GM19239 (cell line): ENCODE measurements at regions not wholly inside any gene's neighbourhood (a gene's known extent, or its start where the extent isn't known, plus 50 kb on each side); places are given as distances from the start of the nearest gene placed in this dataset.
"Not testable (repeated sequence)": the region's sequence is repeated elsewhere in the genome, so short reads cannot be mapped to it uniquely, and the experiment has no call there.

Experiments used
- DNase-seq: peaks from one replicate; pipeline ENCODE4 v3.0.0; 2011; ENCODE audit warnings: low spot score; ENCODE audit not compliant: insufficient read length
- FAIRE-seq: peaks from 2 replicates; lab custom pipeline; 2011; peaks lifted over from hg19 to GRCh38; lab: Jason Lieb, UNC

DNA sequence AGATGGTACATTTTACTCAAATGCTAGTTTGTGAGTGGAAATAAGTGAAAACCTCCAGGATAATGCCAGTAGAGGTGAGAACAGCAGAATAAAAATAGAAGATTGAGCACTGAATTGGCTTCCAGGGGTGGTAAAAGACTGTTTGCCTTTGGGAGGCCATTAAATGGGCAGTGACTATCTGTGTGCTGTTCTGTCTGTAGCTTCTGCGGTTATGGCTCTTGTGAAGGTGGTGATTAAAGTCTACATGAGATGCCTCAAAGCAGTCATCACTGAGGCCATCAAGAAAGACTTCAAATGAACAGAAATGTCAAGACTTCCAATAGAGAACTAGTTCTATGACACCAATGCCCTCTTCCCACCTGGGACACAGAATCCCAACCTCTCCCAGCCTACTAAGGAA is 108.8 kb downstream of the EFHB start:
- FAIRE-seq (no peak), DNase-seq (no peak)

DNA sequence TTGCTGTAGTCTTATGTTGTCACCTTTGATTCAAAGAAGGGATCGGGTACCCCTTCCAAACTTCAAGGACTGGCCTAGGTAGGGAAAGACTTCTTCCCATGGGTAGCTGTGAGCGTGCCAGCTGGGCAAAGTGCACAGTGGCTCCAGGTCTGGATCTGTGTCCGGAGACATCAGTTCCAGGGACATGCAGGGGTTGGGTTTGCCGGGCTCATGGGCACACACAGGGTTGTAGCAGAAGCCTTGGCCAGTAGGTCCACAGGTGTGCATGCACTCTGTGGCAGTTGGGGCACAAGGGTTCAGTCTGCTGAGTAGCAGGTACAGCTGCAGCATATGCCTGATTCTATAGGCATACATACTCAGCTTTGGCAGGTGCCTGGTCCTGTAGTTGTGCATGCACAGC is 111.2 kb downstream of the EFHB start:
- no peak for FAIRE-seq
- no peak for DNase-seq

DNA sequence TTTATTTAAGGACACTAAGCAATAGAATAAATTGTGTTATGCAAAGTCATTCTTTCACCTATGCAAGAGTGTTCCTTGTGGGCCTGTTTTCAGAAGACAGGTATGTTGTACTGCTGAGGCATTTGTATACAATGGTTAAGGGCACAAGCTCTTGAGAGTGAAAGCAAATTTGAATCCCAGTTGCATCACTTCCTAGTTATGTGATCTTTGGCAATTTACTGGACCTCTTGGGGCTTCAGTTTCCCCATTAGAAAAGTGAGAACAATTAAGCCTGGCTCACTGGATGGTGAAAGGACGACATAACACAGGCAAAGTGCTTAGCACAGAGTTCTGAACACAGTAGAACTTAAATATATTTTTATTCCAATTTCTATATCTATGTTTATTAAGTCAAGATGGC is 117.4 kb downstream of the EFHB start:
- FAIRE-seq (no peak), DNase-seq (no peak)

DNA sequence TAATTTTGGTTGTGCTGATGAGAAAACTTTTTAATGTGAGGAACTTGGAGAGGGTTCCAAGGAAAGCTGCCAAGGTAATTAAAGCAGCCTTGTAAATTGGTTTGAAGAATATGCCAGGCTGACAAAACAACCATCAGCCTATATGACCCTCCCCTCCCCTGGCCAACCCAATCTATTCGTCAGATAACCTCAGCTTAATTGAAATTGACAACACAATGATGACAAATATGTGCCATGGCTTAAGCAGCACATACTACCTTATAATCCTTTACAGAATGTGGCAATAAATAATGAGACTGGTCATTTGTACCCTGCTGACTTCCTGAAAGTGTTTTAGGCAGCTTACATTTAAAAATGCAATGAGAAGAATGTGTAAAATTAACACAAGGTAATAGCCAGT is 118.2 kb downstream of the EFHB start:
- DNase-seq = no peak
- FAIRE-seq = no peak

DNA sequence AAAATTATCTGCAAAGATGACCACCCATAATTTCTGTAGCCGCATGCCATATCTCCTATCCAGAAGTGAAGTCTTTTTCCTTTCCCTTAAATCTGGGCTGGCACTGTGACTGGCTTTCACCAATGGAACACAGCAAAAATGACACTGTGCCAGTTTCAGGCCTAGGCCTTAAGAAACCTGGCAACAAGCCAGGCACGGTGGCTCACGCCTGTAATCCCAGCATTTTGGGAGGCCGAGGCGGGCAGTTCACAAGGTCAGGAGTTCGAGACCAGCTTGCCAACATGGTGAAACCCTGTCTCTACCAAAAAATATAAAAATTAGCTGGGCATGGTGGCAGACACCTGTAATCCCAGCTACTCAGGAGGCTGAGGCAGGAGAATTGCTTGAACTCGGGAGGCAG is 120.3 kb downstream of the EFHB start:
- DNase-seq, FAIRE-seq: not testable (repeated sequence)

DNA sequence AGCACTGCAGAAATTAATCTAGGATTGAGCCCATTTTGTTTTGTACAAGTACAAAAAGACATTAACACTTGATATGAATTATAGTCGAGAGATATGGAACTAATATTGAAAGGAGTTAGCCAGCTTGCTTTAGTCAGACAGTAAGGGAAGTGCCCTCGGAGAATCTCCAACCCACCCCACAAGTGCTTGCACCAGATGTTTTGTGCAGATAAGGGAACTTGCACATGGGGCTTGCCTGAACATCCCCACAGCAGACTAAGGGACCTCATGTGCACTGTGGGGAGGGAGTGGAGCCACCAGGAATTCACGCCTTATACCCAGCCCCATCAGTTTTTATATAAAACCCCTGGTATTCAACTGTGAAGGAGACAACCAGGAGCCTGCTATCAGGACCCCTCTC is 122.3 kb downstream of the EFHB start:
- FAIRE-seq (no peak), DNase-seq (no peak)

DNA sequence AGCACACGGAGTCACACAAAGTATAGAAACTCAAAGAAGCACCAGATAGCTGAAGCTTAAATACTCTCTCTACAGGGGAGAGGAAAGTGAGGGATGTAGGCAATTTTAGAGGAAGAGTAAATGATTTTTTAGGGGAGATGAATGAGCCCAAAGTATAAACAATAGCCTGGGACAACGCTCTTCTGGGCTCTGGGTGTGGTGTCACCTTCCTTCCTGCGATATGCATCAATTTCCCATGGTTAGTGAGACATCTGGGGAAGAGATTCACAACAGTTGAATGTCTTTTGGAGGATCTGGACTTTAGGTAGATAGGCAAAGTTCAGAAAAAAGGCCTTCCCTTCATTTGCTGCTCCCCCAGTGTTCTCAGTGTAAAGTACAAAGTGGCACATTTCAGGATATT is 125.2 kb downstream of the EFHB start:
- FAIRE-seq (no peak), DNase-seq (no peak)

DNA sequence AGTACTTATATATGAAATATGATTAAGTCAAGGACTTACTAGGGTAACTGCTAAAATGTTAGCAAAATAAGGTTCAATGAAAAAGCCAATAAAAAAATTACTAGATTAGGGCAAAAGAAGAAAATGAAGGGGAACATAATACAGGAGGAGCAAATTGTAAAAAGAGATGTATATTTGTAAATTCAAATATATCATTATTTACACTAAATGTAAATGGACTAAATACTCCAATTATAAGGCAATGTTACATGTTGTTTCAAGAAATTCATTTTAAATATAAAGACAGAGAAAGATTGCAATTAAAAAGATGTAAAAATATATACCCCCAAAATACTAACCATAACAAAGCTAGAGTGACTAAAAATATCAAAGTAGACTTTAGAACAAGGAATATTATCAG is 134.1 kb downstream of the EFHB start:
- FAIRE-seq (no peak), DNase-seq (no peak)

DNA sequence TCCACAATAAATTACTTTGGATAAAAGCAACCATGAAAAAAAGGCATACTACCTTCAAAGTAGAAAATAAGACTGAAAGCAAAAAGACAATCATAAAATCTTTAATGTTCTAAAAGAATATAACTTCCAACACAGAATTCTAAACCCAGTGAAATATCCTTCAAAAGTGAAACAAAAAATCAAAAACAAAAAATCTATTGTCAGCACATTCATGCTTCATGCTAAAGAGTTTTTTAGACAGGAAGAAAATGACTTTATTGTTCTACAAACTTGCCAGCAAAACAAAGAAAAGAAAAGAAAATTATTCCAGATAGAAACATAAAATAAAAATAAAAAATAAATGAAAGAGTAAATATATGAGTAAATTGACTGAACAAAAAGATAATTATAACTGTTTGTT is 134.9 kb downstream of the EFHB start:
- DNase-seq = no peak
- FAIRE-seq = no peak

DNA sequence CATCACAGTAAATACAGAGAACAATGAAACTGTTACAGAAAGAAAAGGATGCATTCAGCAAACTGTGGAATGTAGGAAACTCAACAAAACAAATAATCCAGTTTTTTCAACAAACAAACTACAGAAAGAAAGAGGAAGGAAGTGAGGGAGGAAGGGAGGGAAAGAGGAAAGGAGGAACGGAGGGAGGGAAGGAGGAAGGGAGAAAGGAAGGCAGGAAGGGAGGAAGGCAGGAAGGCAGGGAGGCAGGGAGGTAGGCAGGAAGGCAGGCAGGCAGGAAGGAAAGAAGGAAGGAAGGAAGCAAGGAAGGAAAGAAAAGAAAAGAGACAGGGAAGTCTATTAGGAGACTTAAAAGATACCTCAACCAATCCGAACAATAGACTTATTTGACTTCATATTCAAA is 135.7 kb downstream of the EFHB start:
- DNase-seq (no peak), FAIRE-seq (no peak)

DNA sequence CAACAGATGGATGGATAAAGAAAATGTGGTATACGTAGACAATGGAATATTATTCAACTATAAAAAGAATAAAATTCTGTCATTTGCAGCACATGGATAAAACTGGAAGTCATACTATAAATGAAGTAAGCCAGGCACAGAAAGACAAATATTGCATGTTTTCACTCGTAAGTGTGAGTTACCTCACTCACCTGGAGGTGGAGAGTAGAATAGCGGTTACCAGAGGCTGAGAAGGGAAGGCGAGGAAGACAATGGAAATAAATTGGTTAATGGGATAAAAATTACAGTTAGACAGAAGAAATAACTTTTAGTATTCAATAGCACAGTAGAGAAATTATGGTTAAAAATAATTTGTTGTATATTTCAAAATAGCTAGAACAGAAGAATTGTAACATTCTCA is 141.6 kb downstream of the EFHB start:
- DNase-seq (no peak), FAIRE-seq (no peak)

DNA sequence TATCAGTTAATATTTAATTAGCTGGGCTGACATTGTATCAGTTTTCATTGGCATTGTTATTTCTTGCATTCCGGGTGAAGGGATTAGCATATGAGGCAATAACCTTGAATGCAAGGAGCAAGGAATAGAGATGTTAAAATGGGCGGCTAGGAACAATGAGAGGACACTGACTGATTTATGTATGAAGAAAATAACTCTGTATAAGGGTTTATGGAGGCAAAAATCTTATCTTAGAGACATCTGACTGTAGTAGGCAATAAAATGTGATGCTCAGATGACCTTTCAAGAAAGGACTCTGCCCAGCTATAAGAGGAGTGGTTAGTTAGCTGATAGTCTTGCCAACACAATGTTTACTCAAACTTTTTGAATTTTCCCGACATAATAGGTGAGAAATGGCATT is 158.3 kb downstream of the EFHB start:
- DNase-seq = no peak
- FAIRE-seq = no peak

DNA sequence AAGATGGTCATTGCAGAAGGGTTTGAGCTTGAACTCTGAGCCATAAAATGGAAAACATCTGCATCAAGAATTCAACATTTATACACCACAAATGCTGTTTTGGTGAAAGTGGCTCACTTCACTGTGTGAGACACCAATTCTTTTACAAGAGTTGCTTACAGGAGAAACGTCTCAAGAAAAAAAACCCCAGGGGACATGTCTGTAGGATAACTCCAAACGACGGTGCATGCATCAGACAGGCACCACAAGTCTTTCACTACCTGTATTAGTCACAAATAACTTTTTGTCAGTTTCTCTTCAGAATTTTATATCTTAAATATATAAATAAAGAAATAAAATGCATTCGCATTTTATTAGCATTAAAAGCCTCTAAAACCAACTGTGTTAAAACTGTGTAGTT is 164.3 kb downstream of the EFHB start:
- FAIRE-seq (no peak), DNase-seq (no peak)

DNA sequence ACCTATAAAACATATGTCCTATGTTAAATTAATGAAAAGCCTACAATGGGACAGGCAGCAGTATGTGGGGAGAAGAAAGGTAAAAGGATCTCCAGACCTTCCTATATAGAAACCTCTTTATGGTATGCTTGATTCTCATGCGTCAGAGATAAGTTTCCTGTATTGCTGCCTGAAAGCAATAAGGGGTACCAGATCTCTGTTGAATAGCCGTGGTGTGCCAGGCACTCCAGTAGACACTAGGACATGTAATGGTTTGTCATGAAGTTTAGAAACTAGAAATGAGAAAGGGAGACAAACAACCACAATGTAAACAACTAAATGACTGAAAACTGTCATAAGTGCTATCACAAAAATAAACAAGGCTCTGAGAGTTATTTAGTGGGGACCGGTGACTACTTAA is 168.1 kb downstream of the EFHB start:
- FAIRE-seq = no peak

DNA sequence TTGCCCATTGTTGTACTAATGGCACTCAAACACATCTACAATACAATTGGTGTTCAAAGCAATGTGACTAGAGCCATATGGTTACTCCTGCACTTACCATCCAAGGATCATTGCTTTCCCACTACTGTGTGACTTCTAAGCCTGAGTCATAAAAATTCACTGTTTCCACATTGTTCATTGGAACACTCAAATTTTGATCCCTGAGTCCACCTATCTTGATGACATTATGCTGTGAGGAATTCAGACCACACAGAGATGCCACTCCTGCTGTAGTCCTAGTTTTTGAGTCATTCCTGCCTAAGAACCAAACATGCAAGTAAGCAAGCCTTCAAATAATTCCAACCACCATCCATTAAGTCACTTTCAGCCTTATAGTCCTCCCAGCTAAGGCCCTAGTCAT is 176.2 kb downstream of the EFHB start:
- FAIRE-seq = no peak
- no peak for DNase-seq

More for the DNA sequence above, 168.1 kb downstream of the EFHB start:
- DNase-seq = no peak

DNA sequence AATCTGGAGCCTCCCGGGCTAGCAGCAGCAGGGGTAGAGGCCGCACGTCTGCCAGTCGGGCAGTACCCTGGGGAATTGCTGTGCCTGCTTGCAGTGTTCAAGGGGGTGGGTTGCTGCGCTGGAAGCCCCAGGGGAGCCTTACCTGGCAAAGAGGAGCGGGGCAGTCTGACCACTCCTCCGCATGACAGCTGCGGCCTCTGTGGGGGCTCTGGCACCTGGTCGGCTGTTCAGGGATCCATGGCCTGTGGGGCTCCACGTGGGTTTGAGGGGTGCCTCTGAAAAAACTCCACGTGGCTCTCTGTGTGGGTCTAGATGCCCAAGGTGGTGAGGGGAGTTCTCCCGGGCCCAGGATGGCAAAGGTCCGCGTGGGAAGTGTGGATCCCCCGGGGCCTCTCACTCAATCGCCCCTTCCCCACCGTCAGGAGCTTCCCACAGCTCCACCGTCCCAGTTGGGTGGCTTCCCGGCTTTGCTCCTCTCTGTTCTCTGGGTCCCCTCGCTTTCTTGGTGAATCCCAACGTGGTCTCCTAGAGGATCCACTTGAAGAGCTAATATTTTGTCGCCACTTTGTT is 184.5 kb downstream of the EFHB start:
- no peak for FAIRE-seq
- no peak for DNase-seq

DNA sequence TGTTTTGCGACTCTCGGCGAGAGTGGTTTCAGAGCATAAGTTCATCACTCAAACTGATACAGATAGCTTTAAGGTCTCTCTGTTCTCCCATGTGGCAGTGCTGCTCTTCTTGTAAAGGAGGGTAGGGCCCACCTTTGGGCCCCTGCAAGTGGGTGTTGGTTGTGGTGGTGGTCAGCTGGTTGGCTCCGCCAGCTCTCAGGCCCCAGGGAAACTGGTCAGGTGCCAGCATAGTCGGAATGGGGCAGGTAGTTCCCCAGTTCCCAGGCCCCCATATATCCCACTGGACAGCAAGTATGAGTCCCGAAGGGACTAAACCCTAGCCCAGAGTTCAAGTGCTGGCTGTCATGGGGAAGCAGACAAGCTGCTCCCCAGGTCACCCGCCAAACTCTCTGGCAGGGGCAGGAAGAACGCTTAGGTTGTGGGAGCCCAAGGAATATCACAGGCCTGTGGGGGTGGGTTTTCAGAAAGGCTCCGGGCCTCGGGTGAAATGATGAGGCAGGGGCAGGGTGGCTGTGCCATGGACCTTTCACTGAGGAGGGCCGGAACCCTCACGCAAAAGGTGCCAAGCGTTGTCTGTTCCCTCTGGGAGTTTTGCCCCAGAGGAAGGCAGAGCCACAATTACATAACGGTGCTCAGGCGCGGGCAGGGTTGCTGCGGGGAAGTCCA is 185.1 kb downstream of the EFHB start:
- no peak for FAIRE-seq
- no peak for DNase-seq

DNA sequence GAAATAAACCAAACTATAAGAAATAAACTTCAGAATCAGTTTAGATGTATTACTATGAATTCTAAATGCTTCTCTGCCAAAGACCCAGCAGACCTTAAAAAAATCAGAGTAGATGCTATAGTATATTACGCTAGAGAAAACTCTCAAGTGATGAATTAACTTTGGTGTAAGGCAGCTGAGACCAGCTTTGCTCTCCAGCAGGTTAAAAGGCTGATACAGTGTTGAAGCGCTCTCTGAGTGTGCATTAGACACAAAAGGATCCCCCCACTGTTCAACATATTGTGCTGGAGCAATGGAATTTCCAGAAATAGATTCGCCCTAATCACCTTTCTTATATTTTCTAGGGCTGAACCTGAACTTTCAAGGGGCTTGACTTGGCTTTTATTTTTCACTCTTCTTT is 190.0 kb downstream of the EFHB start:
- DNase-seq = no peak
- FAIRE-seq = no peak

DNA sequence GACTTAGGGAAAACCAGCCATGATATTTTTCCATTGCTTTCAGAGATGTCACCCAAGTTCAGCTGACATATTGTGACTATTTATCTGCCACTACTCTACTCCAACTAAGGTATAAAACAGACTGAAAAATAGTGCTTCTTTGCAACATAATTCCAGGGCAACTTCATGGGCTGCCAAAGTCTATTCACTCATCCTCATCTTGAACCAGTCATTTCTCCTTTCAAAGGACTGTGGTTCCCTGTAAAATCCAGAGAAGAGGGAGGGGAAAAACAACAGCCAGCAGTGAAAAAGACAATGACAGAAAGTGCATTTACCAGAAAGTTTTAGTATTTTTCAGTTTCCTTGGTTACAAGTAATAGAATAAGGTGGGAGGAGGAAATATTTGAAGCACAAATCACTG is 191.1 kb downstream of the EFHB start:
- DNase-seq (no peak), FAIRE-seq (no peak)

DNA sequence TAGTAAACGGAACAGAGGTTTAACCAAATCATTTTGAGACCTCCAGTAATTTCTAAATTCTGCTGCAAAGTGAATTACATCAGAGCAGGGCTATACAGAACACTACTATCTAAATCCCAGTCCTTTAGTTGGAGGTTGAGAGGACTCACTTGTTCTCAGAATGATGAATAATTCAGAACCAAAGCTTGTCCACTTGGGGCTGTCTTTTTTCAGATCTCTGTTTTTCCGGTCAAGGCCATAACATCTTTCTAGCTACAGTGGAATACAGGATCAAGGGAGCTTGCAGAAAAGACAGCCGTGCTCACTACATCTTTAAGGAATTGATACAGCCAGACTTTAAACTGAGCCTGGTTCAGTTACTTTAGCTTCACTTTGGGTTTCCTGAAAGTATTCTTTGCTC is 194.5 kb downstream of the EFHB start:
- FAIRE-seq = no peak
- no peak for DNase-seq

DNA sequence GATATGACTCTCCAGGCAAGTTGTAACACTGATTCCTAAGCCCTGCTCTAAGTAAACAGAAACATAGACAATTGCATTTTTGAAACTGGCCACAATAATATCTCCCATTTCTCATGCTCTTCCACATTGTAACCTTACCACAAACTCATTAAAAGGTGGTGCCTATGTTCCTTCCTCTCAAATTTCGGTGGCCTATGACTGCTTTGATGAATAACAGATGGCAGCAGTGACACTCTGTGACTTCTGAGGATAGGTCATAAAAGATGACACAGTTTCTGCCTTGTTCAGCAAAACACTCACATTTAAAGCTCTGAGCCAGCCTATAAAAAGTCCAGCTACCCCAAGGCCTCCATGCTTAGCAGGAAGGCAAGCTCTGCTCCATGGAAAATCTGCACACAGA is 195.2 kb downstream of the EFHB start:
- DNase-seq (no peak), FAIRE-seq (no peak)

DNA sequence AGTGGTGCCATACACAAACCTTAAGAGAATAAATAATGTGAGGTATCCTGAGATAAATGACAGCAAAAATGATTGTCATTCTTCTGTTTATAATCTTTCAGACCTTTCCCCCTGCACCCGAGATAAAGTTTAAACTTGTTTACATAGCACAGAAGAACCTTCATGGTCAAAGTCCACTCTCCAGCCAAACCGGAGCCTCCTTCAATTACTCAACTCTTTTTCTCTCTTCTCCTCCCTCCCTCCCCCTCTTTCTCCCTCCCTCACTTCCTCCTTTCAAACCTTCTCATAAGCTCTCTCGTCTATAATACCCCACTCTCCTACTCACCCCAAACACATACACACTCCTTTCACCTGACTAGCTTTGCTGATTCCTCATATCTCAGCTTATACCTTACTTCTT is 198.9 kb downstream of the EFHB start:
- DNase-seq = no peak
- no peak for FAIRE-seq

DNA sequence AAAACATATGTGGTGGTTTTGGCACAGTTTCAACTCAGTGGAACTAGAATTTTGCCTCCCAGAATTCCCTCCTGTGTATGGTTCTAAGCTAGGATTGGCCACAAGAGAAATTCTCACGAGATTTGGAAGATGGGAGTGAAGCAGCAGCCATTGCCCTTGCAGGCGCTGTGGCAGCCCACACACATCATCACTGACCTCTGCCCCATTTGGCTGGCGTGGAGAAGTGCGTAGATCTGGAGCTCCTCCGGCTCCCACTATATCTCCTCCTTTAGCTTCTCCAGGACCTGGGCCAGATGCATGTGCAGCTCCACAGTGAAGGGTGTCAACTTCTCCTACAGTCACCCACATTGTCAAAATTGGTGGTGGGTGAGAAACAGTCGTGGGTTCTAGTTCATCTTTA is 199.6 kb downstream of the EFHB start:
- FAIRE-seq (no peak), DNase-seq (no peak)
